ENCODE measurements at regions not wholly inside any gene's neighbourhood (a gene's known extent, or its start where the extent isn't known, plus 50 kb on each side); places are given as distances from the start of the nearest gene placed in this dataset.
A peak's percentile ranks its signal among the peaks of the same experiment; 100 is the strongest.

DNA sequence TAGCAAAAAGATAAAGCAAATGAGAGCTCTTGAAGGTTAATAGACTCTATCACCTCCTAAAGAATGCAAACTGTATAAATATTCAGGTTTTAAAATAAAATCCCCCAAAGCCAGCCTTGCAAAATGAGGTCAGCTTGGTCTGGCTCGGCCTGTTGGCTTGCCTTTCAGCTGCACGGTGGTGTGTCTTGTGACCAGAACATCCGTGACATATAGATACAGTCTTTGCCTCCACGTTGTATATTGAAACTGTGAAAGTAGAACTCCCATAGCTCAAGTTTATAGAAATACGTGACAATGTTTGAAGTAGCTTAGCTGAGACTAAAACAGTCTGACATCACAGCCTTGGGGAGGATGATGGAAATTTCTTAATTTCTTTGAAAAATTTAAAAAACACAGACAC lies 236.6 kb upstream of the MYOCD start:
- no peak overlapping the region for H2BK5ac ChIP-seq (ENCODE audit: low read depth, low read length, poor library complexity)
- no peaks in the 10 kb centered on the region for H3K27me3 ChIP-seq (ENCODE audit: insufficient read depth, low read length)
- H3K36me3 ChIP-seq (ENCODE audit: control insufficient read depth in 1 of 2, insufficient read depth in 2 of 2, low read length in 2 of 2) = no peaks in the 10 kb centered on the region
- no peak overlapping the region for H3K4me3 ChIP-seq (ENCODE audit: low read depth, low read length)
- H4K91ac ChIP-seq (ENCODE audit: low read depth, low read length) = no peak overlapping the region
- no peak overlapping the region for H2BK12ac ChIP-seq (ENCODE audit: low read length)
- H2BK120ac ChIP-seq (ENCODE audit: insufficient read depth, low read length, poor library complexity) = no peak overlapping the region
- no peak overlapping the region for H3K27ac ChIP-seq (ENCODE audit: low read depth, low read length)
- no peak overlapping the region for H3K18ac ChIP-seq (ENCODE audit: low read length)
- no peak overlapping the region for H2AFZ ChIP-seq (ENCODE audit: insufficient read depth, low read length, poor library complexity)
- DNase-seq = no peak
- no peak overlapping the region for H4K8ac ChIP-seq (ENCODE audit: low read depth, low read length)
- H3K9me3 ChIP-seq (ENCODE audit: insufficient read depth, low read depth, low read length) = peaks cover 3% of the 10 kb centered on the region
- H3K79me1 ChIP-seq (ENCODE audit: low read length) = no peaks in the 10 kb centered on the region
- no peak overlapping the region for H4K12ac ChIP-seq (ENCODE audit: low read depth, low read length)
- H3K9ac ChIP-seq (ENCODE audit: low read length) = no peak overlapping the region
- H3K14ac ChIP-seq (ENCODE audit: low read length) = no peak overlapping the region
- H3K4me2 ChIP-seq (ENCODE audit: low read length) = no peak overlapping the region
- no peak overlapping the region for H3K4ac ChIP-seq (ENCODE audit: low read depth, low read length)
- no peak overlapping the region for H3K23ac ChIP-seq (ENCODE audit: low read length)
- WGBS (ENCODE audit: extremely low coverage, insufficient coverage, insufficient read length) = no CpG with 5 or more reads among the region's 5 CpGs
- no peak overlapping the region for H2AK5ac ChIP-seq (ENCODE audit: low read length)
- H3K79me2 ChIP-seq (ENCODE audit: control insufficient read depth, insufficient read depth, low read length, poor library complexity) = no peaks in the 10 kb centered on the region
- no peaks in the 10 kb centered on the region for H3K4me1 ChIP-seq (ENCODE audit: control insufficient read depth in 1 of 2, insufficient read depth in 2 of 2, low read length in 2 of 2)

DNA sequence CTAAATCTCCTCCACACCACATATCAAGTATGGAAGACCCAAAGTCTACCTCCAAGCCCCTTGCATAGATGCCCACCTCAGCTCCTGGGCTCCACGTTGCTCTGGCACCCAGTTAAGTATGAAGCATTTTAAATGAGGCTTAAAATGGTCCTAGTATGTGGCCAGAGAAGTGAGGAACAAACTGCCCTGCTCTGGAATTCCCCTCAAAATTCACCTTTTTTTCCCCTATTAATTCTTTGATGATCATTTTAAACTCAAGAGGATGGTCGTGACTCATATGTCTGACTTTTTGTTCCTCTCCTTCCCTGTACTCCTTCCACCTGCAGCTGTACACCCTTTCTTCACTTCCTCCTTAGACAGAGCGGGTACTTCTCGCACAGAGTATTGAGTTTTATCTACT lies 234.5 kb upstream of the MYOCD start:
- no peak overlapping the region for H2BK120ac ChIP-seq (ENCODE audit: insufficient read depth, low read length, poor library complexity)
- no peak overlapping the region for H4K12ac ChIP-seq (ENCODE audit: low read depth, low read length)
- H4K91ac ChIP-seq (ENCODE audit: low read depth, low read length) = no peak overlapping the region
- DNase-seq = no peak
- H3K27ac ChIP-seq (ENCODE audit: low read depth, low read length) = no peak overlapping the region
- no peak overlapping the region for H3K9ac ChIP-seq (ENCODE audit: low read length)
- no peaks in the 10 kb centered on the region for H3K4me1 ChIP-seq (ENCODE audit: control insufficient read depth in 1 of 2, insufficient read depth in 2 of 2, low read length in 2 of 2)
- no peak overlapping the region for H3K18ac ChIP-seq (ENCODE audit: low read length)
- H2AFZ ChIP-seq (ENCODE audit: insufficient read depth, low read length, poor library complexity) = no peak overlapping the region
- H3K79me1 ChIP-seq (ENCODE audit: low read length) = no peaks in the 10 kb centered on the region
- no peak overlapping the region for H2BK12ac ChIP-seq (ENCODE audit: low read length)
- WGBS (ENCODE audit: extremely low coverage, insufficient coverage, insufficient read length) = no CpG with 5 or more reads among the region's 4 CpGs
- no peak overlapping the region for H2BK5ac ChIP-seq (ENCODE audit: low read depth, low read length, poor library complexity)
- H3K79me2 ChIP-seq (ENCODE audit: control insufficient read depth, insufficient read depth, low read length, poor library complexity) = no peaks in the 10 kb centered on the region
- H4K8ac ChIP-seq (ENCODE audit: low read depth, low read length) = no peak overlapping the region
- H3K36me3 ChIP-seq (ENCODE audit: control insufficient read depth in 1 of 2, insufficient read depth in 2 of 2, low read length in 2 of 2) = no peaks in the 10 kb centered on the region
- H3K9me3 ChIP-seq (ENCODE audit: insufficient read depth, low read depth, low read length) = peaks cover 3% of the 10 kb centered on the region
- no peak overlapping the region for H3K4me3 ChIP-seq (ENCODE audit: low read depth, low read length)
- H3K4ac ChIP-seq (ENCODE audit: low read depth, low read length) = no peak overlapping the region
- no peak overlapping the region for H3K14ac ChIP-seq (ENCODE audit: low read length)
- no peak overlapping the region for H2AK5ac ChIP-seq (ENCODE audit: low read length)
- H3K23ac ChIP-seq (ENCODE audit: low read length) = no peak overlapping the region
- H3K27me3 ChIP-seq (ENCODE audit: insufficient read depth, low read length) = no peaks in the 10 kb centered on the region
- no peak overlapping the region for H3K4me2 ChIP-seq (ENCODE audit: low read length)

DNA sequence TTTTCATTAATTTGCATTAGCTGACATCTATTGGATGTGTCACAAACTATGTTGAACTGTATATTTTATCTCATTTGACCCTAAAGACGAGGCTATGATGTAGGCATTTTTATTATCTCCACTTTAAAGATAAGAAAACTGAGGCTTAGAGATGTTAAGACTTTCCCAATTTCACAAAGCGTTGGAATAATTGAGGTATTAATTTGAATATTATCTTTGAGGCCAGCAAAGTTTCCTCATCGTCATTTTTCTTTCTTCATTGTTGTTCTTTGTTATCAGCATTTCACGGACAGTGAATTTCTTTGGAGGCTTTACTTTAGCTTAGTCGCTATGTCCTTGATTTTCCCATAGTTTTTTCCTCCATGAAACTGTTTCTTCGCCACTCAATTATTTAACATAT lies 227.5 kb upstream of the MYOCD start:
- peaks cover 5 to 6% of the 10 kb centered on the region in 2 experiments for H3K4me1 ChIP-seq (ENCODE audit: control insufficient read depth in 1 of 2, insufficient read depth in 2 of 2, low read length in 2 of 2)
- H3K79me2 ChIP-seq (ENCODE audit: control insufficient read depth, insufficient read depth, low read length, poor library complexity) = no peaks in the 10 kb centered on the region
- H3K79me1 ChIP-seq (ENCODE audit: low read length) = peaks cover 2% of the 10 kb centered on the region
- no peak overlapping the region for H4K12ac ChIP-seq (ENCODE audit: low read depth, low read length)
- H2AK5ac ChIP-seq (ENCODE audit: low read length) = no peak overlapping the region
- H3K4ac ChIP-seq (ENCODE audit: low read depth, low read length) = no peak overlapping the region
- H4K91ac ChIP-seq (ENCODE audit: low read depth, low read length) = no peak overlapping the region
- H3K9me3 ChIP-seq (ENCODE audit: insufficient read depth, low read depth, low read length) = no peaks in the 10 kb centered on the region
- H3K36me3 ChIP-seq (ENCODE audit: control insufficient read depth in 1 of 2, insufficient read depth in 2 of 2, low read length in 2 of 2) = no peaks in the 10 kb centered on the region
- H3K27me3 ChIP-seq (ENCODE audit: insufficient read depth, low read length) = no peaks in the 10 kb centered on the region
- H3K27ac ChIP-seq (ENCODE audit: low read depth, low read length) = no peak overlapping the region
- H3K23ac ChIP-seq (ENCODE audit: low read length) = no peak overlapping the region
- H3K14ac ChIP-seq (ENCODE audit: low read length) = no peak overlapping the region
- H3K4me2 ChIP-seq (ENCODE audit: low read length) = no peak overlapping the region
- no peak for DNase-seq
- H2BK5ac ChIP-seq (ENCODE audit: low read depth, low read length, poor library complexity) = no peak overlapping the region
- no CpG with 5 or more reads among the region's 6 CpGs for WGBS (ENCODE audit: extremely low coverage, insufficient coverage, insufficient read length)
- H2BK12ac ChIP-seq (ENCODE audit: low read length) = no peak overlapping the region
- no peak overlapping the region for H3K4me3 ChIP-seq (ENCODE audit: low read depth, low read length)
- H4K8ac ChIP-seq (ENCODE audit: low read depth, low read length) = no peak overlapping the region
- no peak overlapping the region for H3K18ac ChIP-seq (ENCODE audit: low read length)
- no peak overlapping the region for H2AFZ ChIP-seq (ENCODE audit: insufficient read depth, low read length, poor library complexity)
- H2BK120ac ChIP-seq (ENCODE audit: insufficient read depth, low read length, poor library complexity) = no peak overlapping the region
- no peak overlapping the region for H3K9ac ChIP-seq (ENCODE audit: low read length)

DNA sequence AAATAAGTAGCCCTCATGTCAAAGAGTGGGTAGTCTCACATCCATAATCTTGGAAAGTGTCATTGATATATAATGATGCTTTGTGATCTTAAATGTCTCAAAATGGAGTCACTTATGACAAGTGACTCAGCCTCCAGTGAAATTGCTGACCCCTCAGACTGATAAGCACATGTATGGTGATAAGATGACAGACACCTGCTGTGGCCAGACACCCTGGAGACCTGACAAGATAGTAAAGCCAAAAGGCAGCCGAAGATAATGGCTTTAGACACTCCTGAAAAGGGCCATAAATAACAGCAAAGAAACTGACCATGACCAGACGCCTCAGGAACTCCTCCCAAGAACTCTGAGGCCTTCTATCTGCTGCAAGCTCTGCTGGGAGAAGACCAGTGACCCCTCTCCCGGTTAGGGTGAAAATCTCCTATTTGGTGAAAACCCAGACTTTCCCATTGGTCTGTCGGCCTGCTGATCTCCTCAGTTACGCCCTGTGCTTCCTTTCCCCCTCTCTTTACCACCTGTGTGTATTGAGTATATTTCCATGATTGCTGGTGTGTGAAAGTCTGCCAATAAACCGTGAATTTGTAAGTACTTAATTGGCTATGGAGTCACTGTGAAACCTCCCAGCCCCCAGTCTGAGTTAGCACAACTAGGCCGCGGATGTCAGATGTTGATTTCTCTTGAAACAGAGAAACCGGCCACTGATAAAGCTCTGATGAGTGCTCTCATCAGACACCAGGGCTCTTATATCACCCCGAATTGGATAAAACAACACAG lies 226.7 kb upstream of the MYOCD start:
- H3K9ac ChIP-seq (ENCODE audit: low read length) = no peak overlapping the region
- no CpG with 5 or more reads among the region's 10 CpGs for WGBS (ENCODE audit: extremely low coverage, insufficient coverage, insufficient read length)
- H4K91ac ChIP-seq (ENCODE audit: low read depth, low read length) = peak overlapping the region; percentile 12
- no peak overlapping the region for H4K12ac ChIP-seq (ENCODE audit: low read depth, low read length)
- H3K4me1 ChIP-seq (ENCODE audit: control insufficient read depth in 1 of 2, insufficient read depth in 2 of 2, low read length in 2 of 2) = peaks cover 5 to 6% of the 10 kb centered on the region in 2 experiments
- no peak overlapping the region for H3K4ac ChIP-seq (ENCODE audit: low read depth, low read length)
- DNase-seq = no peak
- no peak overlapping the region for H3K4me2 ChIP-seq (ENCODE audit: low read length)
- no peaks in the 10 kb centered on the region for H3K27me3 ChIP-seq (ENCODE audit: insufficient read depth, low read length)
- H3K14ac ChIP-seq (ENCODE audit: low read length) = no peak overlapping the region
- H3K18ac ChIP-seq (ENCODE audit: low read length) = no peak overlapping the region
- H3K36me3 ChIP-seq (ENCODE audit: control insufficient read depth in 1 of 2, insufficient read depth in 2 of 2, low read length in 2 of 2) = no peaks in the 10 kb centered on the region
- H2BK5ac ChIP-seq (ENCODE audit: low read depth, low read length, poor library complexity) = peak overlapping the region; percentile 23
- no peak overlapping the region for H3K23ac ChIP-seq (ENCODE audit: low read length)
- no peaks in the 10 kb centered on the region for H3K79me2 ChIP-seq (ENCODE audit: control insufficient read depth, insufficient read depth, low read length, poor library complexity)
- H4K8ac ChIP-seq (ENCODE audit: low read depth, low read length) = no peak overlapping the region
- H2AFZ ChIP-seq (ENCODE audit: insufficient read depth, low read length, poor library complexity) = no peak overlapping the region
- H2BK12ac ChIP-seq (ENCODE audit: low read length) = no peak overlapping the region
- H2AK5ac ChIP-seq (ENCODE audit: low read length) = no peak overlapping the region
- no peak overlapping the region for H3K27ac ChIP-seq (ENCODE audit: low read depth, low read length)
- no peak overlapping the region for H3K4me3 ChIP-seq (ENCODE audit: low read depth, low read length)
- H2BK120ac ChIP-seq (ENCODE audit: insufficient read depth, low read length, poor library complexity) = no peak overlapping the region
- no peaks in the 10 kb centered on the region for H3K9me3 ChIP-seq (ENCODE audit: insufficient read depth, low read depth, low read length)
- H3K79me1 ChIP-seq (ENCODE audit: low read length) = peaks cover 2% of the 10 kb centered on the region
